Neural cell (in vitro differentiated cells): ENCODE measurements at regions not wholly inside any gene's neighbourhood (a gene's known extent, or its start where the extent isn't known, plus 50 kb on each side); places are given as distances from the start of the nearest gene placed in this dataset.

Source experiments
- H2AFZ ChIP-seq: fragments of 200-600, 300-800 bp; sonication (generic), shearing (Covaris generic); 2 replicates; pipeline ENCODE4 v1.6.0; 2014; ENCODE audit warnings: low read depth, mild to moderate bottlenecking, antibody characterized with exemption, low read length, moderate library complexity
- H3F3A ChIP-seq: fragments of 200-600 bp; shearing (Covaris generic); 2 replicates; pipeline ENCODE4 v1.6.1; 2016; ENCODE audit warnings: mild to moderate bottlenecking, moderate library complexity, mixed read lengths, antibody characterized with exemption, low read length; ENCODE audit not compliant: insufficient read depth, poor library complexity, severe bottlenecking
- H3K27ac ChIP-seq: fragments of 200-600, 300-800 bp; sonication (generic), shearing (Covaris generic); 2 replicates; pipeline ENCODE4 v1.5.1; 2014; ENCODE audit warnings: mild to moderate bottlenecking, low read length, moderate library complexity
- H3K27me3 ChIP-seq: fragments of 300-800, 200-600 bp; sonication (generic), shearing (Covaris generic); 2 replicates; pipeline ENCODE4 v1.6.0; 2014; ENCODE audit warnings: mild to moderate bottlenecking, low read depth, low read length, moderate library complexity; ENCODE audit not compliant: insufficient read depth
- H3K36me3 ChIP-seq: fragments of 300-800, 200-600 bp; sonication (generic), shearing (Covaris generic); 2 replicates; pipeline ENCODE4 v1.5.1; 2014; ENCODE audit warnings: mild to moderate bottlenecking, antibody characterized with exemption, low read length, moderate library complexity; ENCODE audit not compliant: insufficient read depth
- H3K4me2 ChIP-seq: fragments of 300-800, 200-600 bp; sonication (generic), shearing (Covaris generic); 2 replicates; pipeline ENCODE4 v1.6.0; 2014; ENCODE audit warnings: mild to moderate bottlenecking, low read length
- H3K4me3 ChIP-seq: fragments of 300-800, 200-600 bp; sonication (generic), shearing (Covaris generic); 2 replicates; pipeline ENCODE4 v1.5.1; 2014; ENCODE audit warnings: mild to moderate bottlenecking, low read length, moderate library complexity
- H3K79me2 ChIP-seq: fragments of 200-600 bp; shearing (Covaris generic); replicated peaks from 2 replicates; pipeline ENCODE4 v1.6.0; 2014; ENCODE audit warnings: mild to moderate bottlenecking, low read length, moderate library complexity; ENCODE audit not compliant: insufficient read depth
- H3K9ac ChIP-seq: fragments of 300-800, 200-600 bp; sonication (generic), shearing (Covaris generic); 2 replicates; pipeline ENCODE4 v1.6.1; 2016; ENCODE audit warnings: mild to moderate bottlenecking, low read length, mixed read lengths
- H3K9me2 ChIP-seq: fragments of 200-600 bp; shearing (Covaris generic); 2 replicates; pipeline ENCODE4 v1.6.1; 2016; ENCODE audit warnings: mild to moderate bottlenecking, low read length, mixed read lengths; ENCODE audit not compliant: insufficient read depth
- H3K9me3 ChIP-seq: fragments of 200-600, 300-800 bp; sonication (generic), shearing (Covaris generic); 2 replicates; pipeline ENCODE4 v1.6.1; 2016; ENCODE audit warnings: mild to moderate bottlenecking, mixed run types, low read length, moderate library complexity, mixed read lengths
- H4K20me1 ChIP-seq: fragments of 200-600 bp; shearing (Covaris generic); 2 replicates; pipeline ENCODE4 v1.6.1; 2016; ENCODE audit warnings: mild to moderate bottlenecking, mixed run types; ENCODE audit not compliant: insufficient read depth
- CTCF ChIP-seq: fragments of 450-650 bp; IDR thresholded peaks from 2 replicates; pipeline ENCODE4 v1.5.1; 2014; ENCODE audit warnings: antibody characterized with exemption, mild to moderate bottlenecking, moderate library complexity; ENCODE audit not compliant: poor library complexity, severe bottlenecking
- EP300 ChIP-seq: fragments of 450-650 bp; conservative IDR thresholded peaks from 2 replicates; pipeline ENCODE4 v1.6.1; 2014; ENCODE audit warnings: antibody characterized with exemption, mild to moderate bottlenecking, moderate library complexity; ENCODE audit not compliant: poor library complexity, severe bottlenecking
- EZH2 ChIP-seq: fragments of 200-600, 300-800 bp; shearing (Covaris generic), sonication (generic); IDR thresholded peaks from 2 replicates; pipeline ENCODE4 v1.6.1; 2014; ENCODE audit warnings: antibody characterized with exemption, low read length, borderline replicate concordance, mild to moderate bottlenecking; ENCODE audit not compliant: insufficient read depth, poor library complexity, severe bottlenecking
- MXI1 ChIP-seq: fragments of 450-650 bp; conservative IDR thresholded peaks from 2 replicates; pipeline ENCODE4 v1.6.1; 2014; ENCODE audit warnings: antibody characterized with exemption, mild to moderate bottlenecking; ENCODE audit not compliant: poor library complexity, severe bottlenecking
- POLR2AphosphoS5 ChIP-seq: IDR thresholded peaks from 2 replicates; pipeline ENCODE4 v1.6.1; 2012
- RAD21 ChIP-seq: fragments of 450-650 bp; conservative IDR thresholded peaks from 2 replicates; pipeline ENCODE4 v1.6.1; 2014; ENCODE audit warnings: antibody characterized with exemption, mild to moderate bottlenecking, moderate library complexity
- REST ChIP-seq: IDR thresholded peaks from 2 replicates; pipeline ENCODE4 v1.6.1; 2012; ENCODE audit warnings: borderline replicate concordance
- SMC3 ChIP-seq: fragments of 450-650 bp; conservative IDR thresholded peaks from 2 replicates; pipeline ENCODE4 v1.6.1; 2014; ENCODE audit warnings: antibody characterized with exemption, mild to moderate bottlenecking, moderate library complexity; ENCODE audit not compliant: poor library complexity
- TAF1 ChIP-seq: IDR thresholded peaks from 2 replicates; pipeline ENCODE4 v1.6.1; 2012; ENCODE audit warnings: low read depth

- Histone ChIP-seq H3K36me3 (no peaks in the 10 kb centered on the region), H3K9me3 (no peaks in the 10 kb centered on the region), H4K20me1 (no peaks in the 10 kb centered on the region), H3K27me3 (peaks cover 13% of the 10 kb centered on the region), H3K4me2 (no peak overlapping the region), H3F3A (no peaks in the 10 kb centered on the region), H3K79me2 (no peaks in the 10 kb centered on the region), H3K9me2 (no peaks in the 10 kb centered on the region), H3K4me3 (no peak overlapping the region), H2AFZ (no peak overlapping the region), H3K27ac (no peak overlapping the region), H3K9ac (no peak overlapping the region)
- TF ChIP-seq CTCF, result no peak
- no peak for TF ChIP-seq EZH2
- TF ChIP-seq EP300, result no peak
- no peak for TF ChIP-seq POLR2AphosphoS5
- no peak for TF ChIP-seq REST
- TF ChIP-seq MXI1, result no peak
- TF ChIP-seq SMC3, result no peak
- TF ChIP-seq RAD21, result no peak
- TF ChIP-seq TAF1, result no peak
These were observed 85.0 kb upstream of the CCDC28A start for GRCh38 chr6:138688580-138688979.

GRCh38 chr6:138689849-138690248, 83.7 kb upstream of the CCDC28A start:
- no peaks in the 10 kb centered on the region for H3F3A ChIP-seq
- H3K79me2 ChIP-seq, result no peaks in the 10 kb centered on the region
- H2AFZ ChIP-seq, result no peak overlapping the region

More at GRCh38 chr6:138689849-138690248, 83.7 kb upstream of the CCDC28A start:
- Histone ChIP-seq H3K9me2 (no peaks in the 10 kb centered on the region), H3K9me3 (no peaks in the 10 kb centered on the region), H3K36me3 (no peaks in the 10 kb centered on the region), H3K27ac (no peak overlapping the region), H4K20me1 (no peaks in the 10 kb centered on the region), H3K9ac (no peak overlapping the region), H3K4me2 (no peak overlapping the region), H3K27me3 (peaks cover 20% of the 10 kb centered on the region), H3K4me3 (no peak overlapping the region)
- no peak for TF ChIP-seq SMC3
- no peak for TF ChIP-seq REST
- no peak for TF ChIP-seq POLR2AphosphoS5
- TF ChIP-seq RAD21, result no peak
- TF ChIP-seq EZH2, result no peak
- TF ChIP-seq MXI1, result no peak
- TF ChIP-seq TAF1, result no peak
- no peak for TF ChIP-seq CTCF
- no peak for TF ChIP-seq EP300
